Activated T-cell treated with anti-CD3 and anti-CD28 coated beads, Interleukin-2, amount 50 U/mL, for 48 hours (primary cell): ENCODE measurements at regions not wholly inside any gene's neighbourhood (a gene's known extent, or its start where the extent isn't known, plus 50 kb on each side); places are given as distances from the start of the nearest gene placed in this dataset.

Source experiments
- DNase-seq, 2 experiments: peaks; one replicate each; pipeline ENCODE4 v3.0.0-alpha.2; 2020

DNA sequence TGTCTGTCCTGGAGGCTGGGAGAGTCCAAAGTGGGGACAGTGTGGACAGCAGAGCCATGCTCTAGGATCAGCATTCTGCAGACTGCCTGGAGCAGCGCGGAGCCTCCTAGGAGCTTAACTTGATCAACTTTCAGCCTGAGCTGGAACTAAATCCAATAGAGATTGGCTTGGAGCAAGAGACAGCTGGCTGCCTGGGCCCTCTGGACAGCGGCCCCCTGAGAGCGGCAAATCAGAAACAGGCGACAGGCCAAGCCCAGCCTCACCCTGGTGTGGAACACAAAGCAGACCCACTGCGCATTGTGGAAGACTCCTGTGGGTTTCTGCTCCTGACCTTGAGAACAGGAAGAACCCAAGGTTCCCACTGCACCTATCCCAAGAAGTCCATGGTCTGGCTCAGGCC lies 462.2 kb downstream of the TSHZ3 start:
- DNase-seq: no peak

DNA sequence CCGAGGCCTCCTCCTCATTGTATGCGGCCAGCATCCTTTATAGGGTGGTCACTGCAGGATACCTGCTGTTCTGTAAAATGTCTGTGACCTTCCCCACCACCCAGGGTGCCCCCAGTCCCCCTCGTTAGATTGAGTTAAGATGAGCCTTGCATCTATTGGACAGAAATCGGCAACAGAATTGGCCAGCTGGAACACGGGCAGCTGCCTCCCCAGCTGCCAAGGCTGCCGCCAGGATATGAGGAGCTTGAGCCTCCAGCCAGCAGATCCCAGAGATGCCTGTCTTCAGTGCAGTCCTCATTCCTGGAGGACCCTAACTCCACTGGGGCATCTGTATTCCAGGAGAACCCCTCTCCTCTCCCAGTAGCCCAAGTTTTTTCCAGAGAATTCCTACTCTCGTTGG lies 463.0 kb downstream of the TSHZ3 start:
- DNase-seq: no peak

DNA sequence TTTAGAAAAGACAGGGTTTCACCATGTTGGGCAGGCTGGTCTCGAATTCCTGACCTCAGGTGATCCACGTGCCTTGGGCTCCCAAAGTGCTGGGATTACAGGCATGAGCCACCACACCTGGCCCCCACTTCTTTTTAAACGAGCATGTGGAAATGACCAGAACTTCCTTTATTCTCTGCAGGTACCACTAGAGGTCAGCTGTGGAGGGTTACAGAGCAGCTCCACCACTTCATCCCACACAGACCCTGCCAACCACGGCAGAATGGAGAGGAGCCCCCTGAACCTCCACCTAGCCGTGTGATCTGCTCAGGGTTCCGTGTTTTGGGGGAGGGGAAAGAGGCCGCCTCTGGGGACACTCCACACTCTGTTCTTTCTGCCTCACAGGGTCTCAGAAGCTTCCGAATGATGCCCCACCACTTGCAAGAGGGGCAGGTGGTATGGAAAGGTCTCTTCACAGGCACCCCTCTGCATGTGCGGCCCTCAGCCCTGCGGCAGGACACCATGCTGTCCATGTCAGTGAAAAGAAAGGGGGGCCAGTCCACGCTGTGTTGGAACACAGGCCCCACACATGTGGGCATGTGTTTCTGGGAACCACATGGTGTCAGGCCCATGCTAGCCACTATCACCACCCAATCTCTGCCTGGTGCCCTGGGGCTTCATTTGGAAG lies 465.0 kb downstream of the TSHZ3 start:
- no peak for DNase-seq

DNA sequence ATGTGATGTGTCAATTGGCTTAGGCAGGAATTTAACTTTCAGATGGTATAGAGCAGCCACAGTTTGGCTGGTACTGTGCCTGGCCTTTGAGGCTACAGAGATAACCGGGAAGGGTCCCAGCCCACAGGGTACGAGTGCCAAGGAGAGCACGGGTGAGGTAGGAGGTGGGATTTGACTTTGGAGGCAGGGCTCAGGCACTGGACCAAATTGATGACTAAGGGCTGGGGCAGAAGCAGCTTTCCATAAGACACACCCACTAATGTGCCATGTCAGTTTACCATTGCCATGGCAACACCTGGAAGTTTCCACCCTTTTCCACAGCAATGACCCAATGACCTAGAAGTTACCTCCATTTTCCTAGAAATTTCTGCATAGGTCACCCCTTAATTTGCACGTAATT lies 466.2 kb downstream of the TSHZ3 start:
- no peak for DNase-seq

DNA sequence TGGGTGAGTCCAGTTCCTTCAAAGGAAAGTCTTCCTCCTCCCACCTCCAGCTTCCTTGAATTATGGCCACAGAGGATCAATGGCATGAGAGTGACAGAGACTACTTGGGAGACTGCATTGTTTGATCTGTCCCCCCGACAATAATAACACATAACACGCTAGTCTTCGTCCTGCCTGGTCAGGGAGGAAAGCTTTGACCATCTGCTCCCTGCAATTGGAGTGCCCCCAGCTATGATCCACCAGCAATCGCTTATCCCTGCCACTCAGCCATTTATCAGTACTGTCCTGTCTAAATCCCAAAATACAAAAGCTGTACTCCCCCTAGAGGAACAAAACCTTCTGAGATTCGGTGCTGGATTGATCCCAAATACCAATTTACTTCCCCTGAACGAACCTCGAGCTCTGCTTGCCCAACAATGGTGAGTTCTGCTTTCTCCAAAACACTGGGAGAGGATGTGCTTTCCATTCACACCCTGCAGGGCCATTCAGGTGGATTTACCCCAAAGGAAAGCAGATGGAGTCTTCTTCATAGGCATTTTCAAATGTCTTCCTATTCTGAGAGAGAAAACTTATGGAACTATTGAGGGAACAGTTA lies 466.7 kb downstream of the TSHZ3 start:
- no peak for DNase-seq

DNA sequence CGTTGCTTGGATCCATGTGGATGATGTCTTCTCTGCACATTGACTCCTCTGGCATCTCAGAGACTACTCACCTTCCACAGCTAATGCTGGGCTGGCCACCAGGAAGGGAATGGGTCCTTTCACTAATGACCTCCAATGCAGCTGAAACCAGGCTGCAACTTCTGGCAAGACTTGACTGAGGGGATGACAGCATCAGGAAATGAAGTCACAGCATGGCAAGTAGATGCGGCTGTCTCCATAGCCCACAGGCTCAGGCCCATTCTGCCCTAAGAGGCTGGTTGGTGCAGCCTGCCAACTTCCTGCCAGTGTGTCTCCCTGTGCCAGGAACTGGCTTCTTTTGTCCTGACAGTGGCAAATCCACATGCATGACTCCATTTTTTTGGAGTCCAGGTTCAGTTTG lies 467.3 kb downstream of the TSHZ3 start:
- no peak for DNase-seq

DNA sequence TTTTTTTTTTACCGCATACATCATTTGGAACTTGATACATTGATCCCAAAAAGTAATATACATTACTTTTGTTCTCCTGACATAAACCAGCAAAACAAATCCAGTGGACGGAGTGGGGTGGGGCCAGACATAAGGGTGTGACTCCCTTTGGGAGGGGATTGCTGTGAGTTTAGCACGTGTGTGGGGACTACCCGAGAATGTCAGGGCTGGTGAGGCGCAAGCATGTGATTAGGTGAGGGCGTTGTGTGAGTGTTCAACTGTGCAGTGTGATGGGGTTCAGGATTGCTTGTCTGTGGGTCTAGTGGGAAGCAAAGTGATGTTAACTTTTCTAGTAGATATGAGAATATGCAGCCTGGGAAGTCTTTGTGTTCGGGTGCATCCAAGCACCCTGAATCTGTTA lies 468.0 kb downstream of the TSHZ3 start:
- DNase-seq: no peak

DNA sequence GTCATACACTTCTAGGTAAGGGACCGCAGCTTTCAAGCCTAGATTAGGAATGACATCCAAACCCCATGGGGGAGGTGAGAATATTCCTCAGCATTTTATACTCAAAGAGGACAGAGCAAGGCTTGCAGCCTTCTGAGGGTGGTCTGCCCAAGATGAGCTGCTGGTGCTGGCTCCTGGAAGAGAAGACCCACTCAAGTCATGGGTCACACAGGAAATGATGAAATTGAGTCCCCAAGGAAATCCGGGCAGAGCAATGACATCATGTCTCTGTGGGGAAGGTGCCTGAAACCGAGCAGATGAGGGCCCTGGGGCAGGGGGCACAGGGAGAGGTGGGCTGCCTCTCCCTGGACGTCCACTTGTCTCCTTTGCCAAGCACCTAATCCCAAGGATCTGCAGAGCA lies 468.7 kb downstream of the TSHZ3 start:
- no peak for DNase-seq

DNA sequence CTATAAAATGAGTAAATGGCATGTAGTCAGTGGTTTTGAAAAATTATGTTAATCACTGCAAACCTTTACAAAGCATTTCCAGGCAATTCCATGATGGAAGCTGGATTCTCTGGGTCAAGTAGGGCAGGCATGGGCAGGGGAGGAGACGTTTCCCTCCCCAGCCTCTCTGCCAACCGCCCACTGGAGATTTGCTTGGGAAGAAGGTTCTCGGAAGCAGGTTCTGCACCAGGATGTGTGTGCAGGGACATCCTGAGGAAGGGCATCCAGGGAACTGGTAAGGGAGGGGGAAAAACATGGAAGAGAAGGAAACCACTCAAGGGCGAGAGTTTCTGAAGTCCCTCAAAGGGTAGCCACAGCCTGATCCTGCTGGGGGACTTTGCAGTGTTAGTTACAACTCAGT lies 469.1 kb downstream of the TSHZ3 start:
- no peak for DNase-seq

DNA sequence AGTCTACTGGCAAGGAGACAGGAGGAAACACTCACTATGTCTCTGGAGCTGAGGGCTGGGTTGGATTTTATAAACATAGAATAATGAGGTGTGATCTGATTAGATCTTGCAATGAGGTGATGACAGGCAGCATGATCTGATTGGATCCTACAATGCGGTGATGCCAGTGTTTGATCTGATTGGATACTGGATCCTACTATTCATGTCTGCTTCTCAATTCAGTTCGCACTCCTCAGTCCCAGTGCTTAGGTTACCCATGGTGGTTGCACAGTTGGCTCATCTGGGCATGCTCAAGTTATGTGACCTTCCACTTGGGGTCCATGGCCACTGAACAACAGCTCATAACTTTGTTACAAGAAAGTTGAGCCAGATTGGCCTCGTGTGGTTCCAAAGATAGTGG lies 469.5 kb downstream of the TSHZ3 start:
- DNase-seq: no peak

DNA sequence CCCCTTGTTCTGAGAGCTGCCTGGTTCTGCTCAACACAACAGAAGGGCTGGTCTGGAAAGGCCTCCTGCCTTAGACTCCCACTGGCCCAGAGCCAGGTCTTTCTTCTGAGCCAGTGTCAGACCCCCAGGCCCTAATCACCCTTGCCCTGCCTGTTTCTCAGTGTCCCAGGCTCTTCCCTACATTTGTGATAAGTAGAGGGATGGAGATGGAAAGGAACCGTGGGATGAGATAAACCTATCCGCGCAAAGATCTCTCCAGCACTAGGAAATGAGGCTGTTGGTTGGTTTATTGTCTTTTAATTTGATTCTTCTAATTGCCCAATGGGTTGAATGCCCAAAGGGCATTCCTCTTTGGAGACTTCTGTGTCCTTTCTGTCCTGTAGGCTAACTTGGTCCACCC lies 470.0 kb downstream of the TSHZ3 start:
- DNase-seq: no peak

DNA sequence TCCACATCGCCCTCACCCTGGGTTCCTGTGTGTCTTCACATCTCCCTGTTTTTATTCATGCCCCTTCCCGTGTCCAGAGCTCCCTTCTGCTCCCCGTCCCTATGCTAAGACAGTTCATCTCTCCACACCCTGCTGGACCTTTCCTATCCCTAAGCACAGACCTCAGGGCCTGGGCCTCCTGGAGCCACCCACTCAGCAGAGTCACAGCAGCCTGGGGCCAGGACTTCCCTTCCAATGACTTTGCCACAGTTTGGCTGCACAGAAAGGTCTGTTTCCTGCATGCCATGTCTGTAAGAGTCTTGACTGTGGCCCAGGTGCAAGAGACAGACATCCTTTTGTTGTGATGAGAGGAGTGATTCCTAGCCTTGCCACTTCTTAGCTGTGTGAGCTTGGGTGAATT lies 470.7 kb downstream of the TSHZ3 start:
- DNase-seq: no peak

DNA sequence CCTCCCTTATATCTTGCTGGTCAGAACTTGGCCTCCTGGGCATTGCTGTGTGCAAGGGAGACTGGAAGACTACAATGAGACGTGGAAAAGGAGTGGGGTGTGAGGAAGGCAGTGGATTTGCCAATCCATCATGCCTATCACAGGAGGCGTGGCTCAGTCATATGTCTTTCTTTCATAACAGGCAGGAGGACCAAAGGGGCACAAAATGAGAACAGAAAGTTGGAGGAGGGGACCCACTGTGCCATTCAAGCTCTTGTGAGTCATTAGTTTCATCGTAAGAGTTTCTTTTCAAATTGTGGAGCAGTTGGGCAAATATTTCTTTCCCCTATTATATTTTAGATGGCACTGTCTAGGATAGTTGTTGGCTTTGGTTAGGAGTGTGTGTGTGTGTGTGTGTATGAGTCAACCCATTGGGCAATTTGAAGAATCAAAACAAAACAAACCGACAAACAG lies 471.5 kb downstream of the TSHZ3 start:
- no peak for DNase-seq

DNA sequence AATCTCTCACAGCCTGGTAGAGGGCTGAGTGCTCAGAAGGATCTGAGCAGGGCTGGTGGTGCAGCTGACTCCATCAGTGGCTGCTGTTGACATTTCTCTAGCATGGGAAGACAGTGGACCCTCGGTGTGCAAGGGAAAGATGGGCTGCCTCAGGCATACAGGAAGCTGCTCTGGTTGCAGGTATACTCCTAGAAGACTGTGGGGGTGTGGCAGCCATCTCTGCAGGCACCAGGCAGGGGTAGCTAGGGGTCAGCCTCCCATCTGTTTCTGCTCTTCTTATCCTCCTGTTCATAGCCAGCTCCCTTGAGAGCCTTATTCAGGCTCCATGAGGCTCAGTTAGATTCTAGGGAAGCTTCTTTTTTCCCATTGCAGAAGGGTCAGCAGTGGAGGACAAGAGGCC lies 475.5 kb downstream of the TSHZ3 start:
- DNase-seq: no peak

DNA sequence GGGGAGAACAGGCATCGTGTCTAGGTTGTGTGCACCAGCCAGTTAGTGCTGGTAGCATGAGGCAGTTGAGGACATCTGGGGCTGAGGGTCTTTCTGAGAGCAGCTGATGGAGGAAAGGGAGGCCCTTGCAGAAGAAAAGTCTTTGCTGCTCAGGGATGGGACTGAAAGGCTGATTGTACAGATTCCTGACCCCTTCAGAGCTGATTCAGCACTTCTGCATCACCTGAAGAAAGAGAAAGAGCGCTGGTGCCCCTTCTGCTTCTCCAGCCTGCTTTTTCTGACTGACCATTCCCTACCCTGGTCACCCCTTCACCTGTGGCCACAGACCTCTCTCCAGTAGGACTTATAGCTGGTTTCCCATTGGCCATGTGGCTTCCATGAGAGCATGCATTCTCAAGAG lies 476.2 kb downstream of the TSHZ3 start:
- DNase-seq: no peak

DNA sequence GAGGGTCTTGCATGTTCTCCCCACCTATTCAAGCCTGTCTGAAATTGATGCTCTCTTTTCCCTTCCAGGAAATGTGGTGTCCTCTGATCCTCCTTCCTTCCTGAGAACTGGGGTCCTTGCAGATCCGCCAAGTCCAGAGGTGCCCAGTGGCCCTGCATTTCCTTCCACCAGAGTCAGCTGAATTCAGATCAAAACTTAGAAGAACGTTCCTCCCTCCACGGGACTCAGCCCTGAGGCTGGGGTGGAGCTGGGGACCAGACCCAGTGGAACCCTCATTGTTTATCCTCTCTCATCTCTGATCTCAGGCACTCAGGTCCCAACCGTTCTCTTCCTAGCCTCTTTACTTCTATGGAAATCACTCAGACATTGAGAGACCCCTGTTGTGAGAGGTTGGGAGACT lies 477.3 kb downstream of the TSHZ3 start:
- DNase-seq: no peak

DNA sequence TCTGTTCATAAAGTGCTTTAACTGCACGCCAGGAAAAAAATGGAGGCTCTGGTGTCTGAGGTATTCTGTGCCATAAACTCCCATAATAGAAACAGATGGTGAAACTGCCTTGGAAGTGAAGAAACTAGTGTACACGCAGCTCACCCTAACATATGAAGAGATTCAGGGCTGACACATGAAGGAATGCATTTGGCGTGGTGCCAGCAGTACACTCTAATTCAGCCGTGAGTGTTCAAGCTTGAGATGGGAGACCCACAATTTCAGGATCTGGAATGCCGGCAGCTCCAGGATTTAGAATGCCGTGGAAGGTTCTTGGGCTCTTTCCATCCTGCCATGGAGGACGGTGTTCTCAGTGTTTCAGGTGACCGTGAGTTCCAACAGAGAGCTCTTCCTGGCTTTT lies 478.4 kb downstream of the TSHZ3 start:
- no peak for DNase-seq

DNA sequence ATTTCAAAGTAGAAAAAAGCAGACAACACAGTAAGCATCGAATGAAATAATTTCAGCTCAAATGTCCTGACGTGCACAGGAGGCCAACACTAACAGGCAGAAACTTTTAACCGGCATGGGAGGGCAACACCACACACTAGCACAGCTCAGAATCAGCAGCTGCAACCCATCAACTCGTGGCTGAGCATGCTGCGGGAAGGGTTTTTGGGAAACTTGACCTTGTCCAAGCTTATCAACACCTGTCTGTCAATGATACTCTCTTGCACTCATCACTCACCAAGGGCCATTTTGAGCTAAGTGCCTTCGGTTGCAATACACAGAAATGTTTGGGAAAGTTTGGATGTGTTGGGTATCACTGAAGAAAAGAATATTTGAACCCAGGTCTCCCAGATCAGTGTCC lies 483.7 kb downstream of the TSHZ3 start:
- DNase-seq: no peak

DNA sequence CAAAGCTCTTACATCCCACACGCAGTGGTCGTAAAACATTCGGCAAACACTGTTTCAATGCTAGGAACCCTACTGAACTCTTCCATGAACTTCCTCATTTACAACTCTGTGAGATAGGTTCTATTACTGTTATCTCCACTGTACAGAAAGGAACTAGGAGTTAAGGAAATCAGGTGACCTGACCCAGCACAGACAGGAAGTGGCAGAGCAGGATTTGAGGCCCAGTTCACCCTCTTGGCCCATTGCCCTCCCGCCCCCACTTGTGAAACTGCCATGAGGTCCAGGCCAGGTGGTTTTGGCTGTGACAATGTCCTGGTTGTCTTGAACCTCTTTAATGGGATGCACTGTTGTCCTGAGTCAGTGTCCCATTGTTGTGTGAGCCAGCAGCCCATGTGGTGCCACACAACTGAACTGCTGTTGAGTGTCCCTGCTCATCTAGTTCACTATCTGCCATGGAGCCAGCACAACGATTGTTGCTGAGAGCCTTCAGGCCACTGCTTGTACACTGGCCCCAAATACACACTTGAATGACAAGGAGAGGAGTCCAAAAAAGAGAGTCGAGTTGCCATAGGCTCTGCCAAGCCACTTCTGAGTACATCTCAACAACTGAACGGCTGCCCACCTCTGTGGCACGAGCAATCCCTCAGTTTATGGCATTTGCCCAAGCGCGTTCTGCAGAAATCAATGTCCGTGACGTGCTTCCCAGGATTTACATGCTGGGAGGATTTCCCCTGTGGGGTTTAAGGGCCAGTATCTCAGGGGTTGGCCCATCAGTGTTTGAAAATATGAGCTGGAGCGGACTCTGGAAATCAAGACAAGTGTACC lies 484.6 kb downstream of the TSHZ3 start:
- DNase-seq: no peak

DNA sequence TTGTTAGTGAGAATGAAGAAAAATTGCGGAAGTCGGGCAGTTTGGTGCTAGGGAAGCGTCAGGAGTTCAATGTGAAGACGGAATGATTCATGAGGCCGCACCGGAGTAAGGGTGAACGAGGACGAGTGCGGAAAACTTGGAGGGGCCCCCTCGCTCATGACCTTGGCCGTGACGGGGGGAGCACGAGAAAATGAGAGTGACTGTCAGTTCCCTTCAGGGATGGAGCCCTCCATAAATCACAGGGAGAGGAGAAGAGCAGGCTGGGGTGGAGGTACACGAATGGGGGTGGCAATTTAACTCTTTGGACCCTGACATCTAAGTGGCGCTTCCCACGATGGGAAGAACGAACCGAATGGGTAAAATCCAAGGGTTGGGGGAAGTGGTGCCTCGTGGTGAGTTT lies 486.4 kb downstream of the TSHZ3 start:
- DNase-seq: no peak

DNA sequence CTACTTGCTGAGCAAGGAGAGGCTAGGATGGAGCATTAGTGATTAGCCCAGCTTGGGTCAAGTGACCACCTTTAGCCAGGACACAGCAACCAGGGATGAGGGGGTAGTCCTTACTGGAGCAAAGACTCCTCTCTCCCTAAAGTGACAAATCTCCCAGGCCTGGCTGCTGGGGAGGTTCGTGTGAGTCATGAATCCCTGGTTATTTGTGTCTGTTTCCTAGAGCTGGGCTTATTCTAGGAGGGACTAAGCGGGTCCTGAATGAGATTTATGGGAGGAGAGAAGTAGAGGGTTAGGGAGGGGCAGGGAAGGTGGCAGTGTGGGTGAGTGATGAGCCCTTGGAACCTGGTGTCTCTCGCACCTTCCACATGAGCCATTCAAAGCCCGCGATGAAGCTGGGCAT lies 487.3 kb downstream of the TSHZ3 start:
- DNase-seq: no peak

DNA sequence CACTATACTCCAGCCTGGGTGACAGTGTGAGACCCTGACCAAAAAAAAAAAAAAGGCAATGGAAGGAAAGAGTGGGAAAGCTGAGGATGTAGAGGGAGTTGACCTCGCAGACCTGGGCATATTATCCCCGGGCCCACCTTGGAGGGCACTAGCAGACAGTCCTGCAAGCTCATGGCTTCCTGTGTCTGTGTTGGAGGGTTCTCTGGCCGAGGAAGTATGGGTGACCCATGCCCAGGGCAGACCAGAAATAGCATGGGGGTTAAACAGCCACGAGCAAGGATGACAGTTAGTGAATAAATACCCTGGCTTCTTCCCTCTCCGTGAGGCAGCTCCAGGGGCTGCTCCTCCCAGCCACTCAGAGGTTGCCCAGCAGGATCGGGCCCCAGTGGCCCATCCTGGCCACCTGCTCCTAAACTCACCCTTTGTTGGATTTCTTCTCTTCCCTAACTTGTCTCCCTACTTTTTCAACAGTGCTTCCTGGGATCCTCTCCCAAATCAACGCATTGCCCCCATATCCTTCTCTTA lies 485.8 kb downstream of the ZNF536 start:
- DNase-seq: no peak

DNA sequence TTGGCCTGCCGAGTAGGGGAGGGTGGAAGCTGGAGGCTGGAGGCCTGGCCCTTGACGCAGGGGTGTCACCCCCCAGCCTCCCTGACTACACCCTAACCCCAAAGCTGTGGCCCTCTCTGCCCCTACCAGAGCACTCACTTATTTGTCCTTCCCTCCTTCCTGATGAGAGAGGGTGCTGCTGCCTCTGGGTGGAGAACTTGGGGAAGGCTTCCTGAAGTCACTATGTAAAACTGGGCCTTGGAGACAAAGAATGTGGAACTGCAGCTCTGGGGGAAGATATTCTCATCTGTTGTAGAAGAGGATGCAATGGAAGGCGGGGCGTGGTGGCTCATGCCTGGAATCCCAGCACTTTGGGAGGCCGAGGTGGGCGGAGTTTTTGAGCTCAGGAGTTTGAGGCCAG lies 485.2 kb downstream of the ZNF536 start:
- DNase-seq: no peak

DNA sequence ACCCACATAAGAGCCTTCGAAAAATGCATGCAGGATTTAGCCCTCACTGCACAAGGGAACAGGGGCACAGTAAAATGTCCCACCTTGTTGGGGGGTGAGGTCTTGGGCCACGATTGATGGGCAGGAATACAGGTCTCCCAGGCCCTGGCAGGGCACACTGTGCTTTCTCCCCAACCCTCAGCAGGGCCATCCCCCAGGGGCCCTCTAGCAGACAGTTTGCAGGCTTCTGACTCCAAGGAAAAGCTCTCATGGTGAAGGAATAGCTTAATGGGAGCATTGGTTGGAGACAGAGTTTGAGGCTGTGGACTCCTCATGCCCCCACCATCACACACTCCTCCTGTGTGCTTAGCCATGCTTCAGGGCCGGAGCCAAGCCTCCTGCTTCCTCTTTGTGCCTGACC lies 484.6 kb downstream of the ZNF536 start:
- no peak for DNase-seq
